ENCODE measurements at regions not wholly inside any gene's neighbourhood (a gene's known extent, or its start where the extent isn't known, plus 50 kb on each side); places are given as distances from the start of the nearest gene placed in this dataset.
"Not testable (repeated sequence)": the region's sequence is repeated elsewhere in the genome, so short reads cannot be mapped to it uniquely, and the experiment has no call there.

DNA sequence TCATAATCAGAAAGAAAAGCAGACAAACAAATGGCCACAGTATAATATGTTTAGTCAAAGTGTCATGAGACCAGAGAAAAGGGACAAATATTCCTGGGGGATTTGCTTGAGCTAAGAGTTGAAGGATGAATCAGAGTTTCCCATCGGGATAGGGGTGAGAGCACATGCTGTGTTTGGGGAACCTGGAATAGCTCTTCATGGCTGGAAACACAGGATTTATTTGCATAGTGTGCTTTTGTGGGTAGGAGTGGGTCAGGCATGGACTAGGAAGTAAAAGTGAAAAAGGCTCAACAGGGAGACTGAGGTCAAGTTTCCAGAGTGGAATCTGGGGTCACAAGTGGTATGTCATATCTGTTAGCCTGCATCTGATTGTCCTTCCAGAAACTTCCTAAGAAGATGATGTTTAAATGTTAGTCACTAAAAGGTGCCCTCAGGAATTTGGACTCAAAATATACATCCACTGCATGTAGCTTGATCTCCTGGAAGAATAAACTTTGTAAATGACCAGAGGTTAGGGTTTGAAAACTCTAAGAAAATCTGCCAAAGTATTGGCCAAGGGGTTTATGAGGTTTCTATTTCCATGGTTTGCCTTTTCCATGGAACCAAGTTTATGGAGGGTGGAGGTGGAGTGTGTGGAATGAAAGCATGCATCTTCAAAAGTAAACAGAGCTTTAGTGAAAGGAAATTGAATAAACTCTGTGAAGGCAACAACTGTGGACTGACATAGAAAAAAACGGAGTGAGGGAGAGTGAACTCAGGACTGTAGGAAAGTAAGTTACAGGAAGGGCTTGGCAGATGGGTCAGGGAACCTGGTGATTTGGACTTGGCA, 344.6 kb downstream of the C12orf75 start:
- TF ChIP-seq, protein P1, sequence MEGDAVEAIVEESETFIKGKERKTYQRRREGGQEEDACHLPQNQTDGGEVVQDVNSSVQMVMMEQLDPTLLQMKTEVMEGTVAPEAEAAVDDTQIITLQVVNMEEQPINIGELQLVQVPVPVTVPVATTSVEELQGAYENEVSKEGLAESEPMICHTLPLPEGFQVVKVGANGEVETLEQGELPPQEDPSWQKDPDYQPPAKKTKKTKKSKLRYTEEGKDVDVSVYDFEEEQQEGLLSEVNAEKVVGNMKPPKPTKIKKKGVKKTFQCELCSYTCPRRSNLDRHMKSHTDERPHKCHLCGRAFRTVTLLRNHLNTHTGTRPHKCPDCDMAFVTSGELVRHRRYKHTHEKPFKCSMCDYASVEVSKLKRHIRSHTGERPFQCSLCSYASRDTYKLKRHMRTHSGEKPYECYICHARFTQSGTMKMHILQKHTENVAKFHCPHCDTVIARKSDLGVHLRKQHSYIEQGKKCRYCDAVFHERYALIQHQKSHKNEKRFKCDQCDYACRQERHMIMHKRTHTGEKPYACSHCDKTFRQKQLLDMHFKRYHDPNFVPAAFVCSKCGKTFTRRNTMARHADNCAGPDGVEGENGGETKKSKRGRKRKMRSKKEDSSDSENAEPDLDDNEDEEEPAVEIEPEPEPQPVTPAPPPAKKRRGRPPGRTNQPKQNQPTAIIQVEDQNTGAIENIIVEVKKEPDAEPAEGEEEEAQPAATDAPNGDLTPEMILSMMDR (IDR thresholded peaks at IDR 0.05; ENCODE audit: insufficient read depth, low read depth, low read length): no peak
- no peak for DNase-seq (ENCODE audit: low read depth)
- H3K4me3 ChIP-seq (ENCODE audit: low read depth, low read length): no peak overlapping the region
- CTCF ChIA-PET: interaction anchor here (2.1 kb wide), 1 partner anchor 255 kb away, joined by 5 read pairs; no protein-coding TSS in a partner anchor
- POLR2A ChIA-PET: no interaction called here
- no peaks in the 10 kb centered on the region for H3K27me3 ChIP-seq (ENCODE audit: control insufficient read depth, insufficient read depth, low read length)
- no peaks in the 10 kb centered on the region for H3K36me3 ChIP-seq (ENCODE audit: control insufficient read depth, insufficient read depth, low read length)

DNA sequence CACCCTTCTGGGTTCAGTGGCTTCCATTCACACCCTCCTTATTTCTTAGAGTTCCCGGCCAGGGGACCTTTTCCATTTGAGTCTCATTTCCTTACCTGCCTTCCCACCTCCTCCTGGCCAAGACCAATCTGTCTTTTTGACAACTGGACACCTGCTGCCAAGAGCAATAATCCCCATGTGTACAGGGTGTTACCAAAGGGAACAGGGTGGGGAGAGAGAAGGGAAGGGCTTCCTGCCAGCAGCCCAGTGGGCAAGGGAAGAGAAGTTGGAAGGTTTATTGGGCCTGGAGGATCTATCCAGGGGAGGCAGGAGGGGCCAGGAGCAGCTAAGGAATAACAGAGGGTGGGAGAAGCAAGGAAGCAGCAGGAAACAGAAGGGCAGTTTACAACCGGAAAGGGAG, 346.2 kb downstream of the C12orf75 start:
- ChIA-PET CTCF (no interaction called here), POLR2A (no interaction called here)
- Histone ChIP-seq H3K4me3 (ENCODE audit: low read depth, low read length) (no peak overlapping the region), H3K27me3 (ENCODE audit: control insufficient read depth, insufficient read depth, low read length) (no peaks in the 10 kb centered on the region), H3K36me3 (ENCODE audit: control insufficient read depth, insufficient read depth, low read length) (no peaks in the 10 kb centered on the region)
- TF ChIP-seq, protein P1 (IDR thresholded peaks at IDR 0.05; ENCODE audit: insufficient read depth, low read depth, low read length): no peak
- no peak for DNase-seq (ENCODE audit: low read depth)

DNA sequence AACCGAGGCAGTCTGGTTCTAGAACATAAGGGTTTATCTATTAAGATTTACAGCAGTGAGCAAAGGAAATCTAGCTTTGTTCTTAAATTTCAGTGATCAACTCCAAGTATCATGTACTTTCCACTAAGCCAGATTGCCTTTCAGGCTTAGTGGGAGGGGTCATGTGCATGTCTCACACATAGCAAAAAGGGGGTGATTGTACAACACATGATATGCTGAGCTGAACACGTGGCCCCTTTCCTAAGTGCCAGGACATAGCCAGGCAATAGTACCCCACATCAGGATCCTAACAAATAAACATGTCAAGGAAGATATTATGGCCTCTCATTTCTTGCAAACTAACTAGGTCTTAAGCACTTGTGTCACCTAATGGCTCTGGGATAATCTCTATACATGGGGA, 347.2 kb downstream of the C12orf75 start:
- DNase-seq (ENCODE audit: low read depth): no peak
- TF ChIP-seq, protein P1 (IDR thresholded peaks at IDR 0.05; ENCODE audit: insufficient read depth, low read depth, low read length): no peak
- Histone ChIP-seq H3K27me3 (ENCODE audit: control insufficient read depth, insufficient read depth, low read length) (no peaks in the 10 kb centered on the region), H3K4me3 (ENCODE audit: low read depth, low read length) (no peak overlapping the region), H3K36me3 (ENCODE audit: control insufficient read depth, insufficient read depth, low read length) (no peaks in the 10 kb centered on the region)
- POLR2A ChIA-PET: no interaction called here
- CTCF ChIA-PET: interaction anchor here (1.0 kb wide), 1 partner anchor 257 kb away, joined by 3 read pairs; no protein-coding TSS in a partner anchor

DNA sequence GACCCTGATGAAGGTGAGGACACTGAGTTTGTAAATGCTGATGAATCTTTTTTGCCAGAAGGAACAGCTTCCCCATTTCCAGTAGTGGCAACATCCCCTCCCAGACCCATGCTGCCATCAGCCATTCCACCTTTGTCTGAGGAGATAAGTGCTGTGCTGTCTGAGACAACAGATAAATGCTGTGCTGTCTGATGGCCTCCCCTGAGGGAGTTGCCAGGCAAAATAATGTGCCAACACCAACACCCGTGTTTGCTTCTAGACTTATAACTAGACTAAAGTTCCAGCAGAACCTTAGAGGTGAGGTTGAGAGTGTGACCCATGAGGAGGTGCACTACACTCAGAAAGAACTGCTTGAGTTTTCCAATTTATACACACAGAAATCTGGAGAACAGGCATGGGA, 349.5 kb downstream of the C12orf75 start:
- Histone ChIP-seq H3K4me3 (ENCODE audit: low read depth, low read length) (no peak overlapping the region), H3K36me3 (ENCODE audit: control insufficient read depth, insufficient read depth, low read length) (no peaks in the 10 kb centered on the region), H3K27me3 (ENCODE audit: control insufficient read depth, insufficient read depth, low read length) (no peaks in the 10 kb centered on the region)
- TF ChIP-seq, protein P1 (IDR thresholded peaks at IDR 0.05; ENCODE audit: insufficient read depth, low read depth, low read length): no peak
- ChIA-PET CTCF (no interaction called here), POLR2A (no interaction called here)
- DNase-seq (ENCODE audit: low read depth): no peak

DNA sequence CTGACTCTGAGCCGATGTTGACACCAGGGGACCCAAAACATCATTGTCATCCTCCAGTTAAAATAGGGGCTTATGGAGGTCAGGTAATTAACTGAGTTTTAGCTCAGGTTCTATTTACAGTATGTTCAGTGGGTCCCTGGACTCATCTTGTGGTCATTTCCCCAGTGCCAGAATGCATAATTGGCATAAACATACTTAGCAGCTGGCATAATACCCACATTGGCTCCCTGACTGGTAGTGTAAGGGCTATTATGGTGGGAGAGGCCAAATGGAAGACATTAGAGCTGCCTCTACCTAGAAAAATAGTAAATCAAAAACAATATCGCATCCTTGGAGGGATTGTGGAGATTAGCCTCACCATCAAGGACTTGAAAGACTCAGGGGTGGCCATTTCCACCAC, 350.9 kb downstream of the C12orf75 start:
- CTCF ChIA-PET: no interaction called here
- TF ChIP-seq, protein P1 (IDR thresholded peaks at IDR 0.05; ENCODE audit: insufficient read depth, low read depth, low read length): no peak
- no peaks in the 10 kb centered on the region for H3K36me3 ChIP-seq (ENCODE audit: control insufficient read depth, insufficient read depth, low read length)
- H3K27me3 ChIP-seq (ENCODE audit: control insufficient read depth, insufficient read depth, low read length): no peaks in the 10 kb centered on the region
- H3K4me3 ChIP-seq (ENCODE audit: low read depth, low read length): no peak overlapping the region
- POLR2A ChIA-PET: no interaction called here
- DNase-seq (ENCODE audit: low read depth): no peak

DNA sequence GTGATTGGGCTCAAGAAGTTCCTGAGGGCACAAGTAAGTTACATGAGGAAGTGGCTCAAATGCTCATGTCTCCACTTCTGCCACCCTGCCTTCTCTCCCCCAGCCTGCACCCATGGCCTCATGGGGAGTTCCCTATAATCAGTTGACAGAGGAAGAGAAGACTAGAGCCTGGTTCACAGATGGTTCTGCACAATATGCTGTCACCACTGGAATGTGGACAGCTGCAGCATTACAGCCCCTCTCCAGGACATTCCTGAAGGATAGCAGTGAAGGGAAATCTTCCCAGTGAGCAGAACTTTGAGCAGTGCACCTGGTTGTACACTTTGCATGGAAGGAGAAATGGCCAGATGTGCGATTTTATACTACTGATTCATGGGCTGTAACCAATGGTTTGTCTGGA, 352.3 kb downstream of the C12orf75 start:
- CTCF ChIA-PET; H3K27me3 ChIP-seq (ENCODE audit: control insufficient read depth, insufficient read depth, low read length); POLR2A ChIA-PET; H3K4me3 ChIP-seq (ENCODE audit: low read depth, low read length); DNase-seq (ENCODE audit: low read depth); H3K36me3 ChIP-seq (ENCODE audit: control insufficient read depth, insufficient read depth, low read length): not testable (repeated sequence)

DNA sequence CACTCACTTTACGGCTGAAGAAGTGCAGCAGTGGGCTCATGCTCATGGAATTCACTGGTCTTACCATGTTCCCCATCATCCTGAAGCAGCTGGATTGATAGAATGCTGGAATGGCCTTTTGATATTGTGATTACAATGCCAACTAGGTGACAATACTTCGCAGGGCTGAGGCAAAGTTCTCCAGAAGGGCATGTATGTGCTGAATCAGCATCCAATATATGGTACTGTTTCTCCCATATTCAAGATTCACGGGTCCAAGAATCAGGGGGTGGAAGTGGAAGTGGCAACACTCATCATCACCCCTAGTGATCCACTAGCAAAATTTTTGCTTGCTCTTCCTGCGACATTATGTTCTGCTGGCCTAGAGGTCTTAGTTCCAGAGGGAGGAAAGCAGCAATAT, 353.3 kb downstream of the C12orf75 start:
- DNase-seq (ENCODE audit: low read depth); CTCF ChIA-PET; H3K4me3 ChIP-seq (ENCODE audit: low read depth, low read length); H3K27me3 ChIP-seq (ENCODE audit: control insufficient read depth, insufficient read depth, low read length); POLR2A ChIA-PET; H3K36me3 ChIP-seq (ENCODE audit: control insufficient read depth, insufficient read depth, low read length): not testable (repeated sequence)
